GM12892 (cell line): ENCODE measurements at regions not wholly inside any gene's neighbourhood (a gene's known extent, or its start where the extent isn't known, plus 50 kb on each side); places are given as distances from the start of the nearest gene placed in this dataset.

Experiments used
- POLR2A ChIP-seq: IDR thresholded peaks from 2 replicates; pipeline ENCODE4 v1.6.1; 2011; ENCODE audit warnings: low read depth, low read length, control low read depth
- POLR2AphosphoS5 ChIP-seq: IDR thresholded peaks from 2 replicates; pipeline ENCODE4 v1.6.1; 2011; ENCODE audit warnings: low read depth, low read length, control low read depth
- TAF1 ChIP-seq: IDR thresholded peaks from 2 replicates; pipeline ENCODE4 v1.6.1; 2011; ENCODE audit warnings: low read depth, mild to moderate bottlenecking, control low read depth, low read length, borderline replicate concordance

GRCh38 chr9:26755476-26755875 is 137.1 kb downstream of the CAAP1 start:
- TF ChIP-seq POLR2A (no peak), TAF1 (no peak), POLR2AphosphoS5 (no peak)
